RWPE1 (cell line): ENCODE measurements at regions not wholly inside any gene's neighbourhood (a gene's known extent, or its start where the extent isn't known, plus 50 kb on each side); places are given as distances from the start of the nearest gene placed in this dataset.

Source experiments
- CTCF ChIA-PET: fragments of 350-600 bp; sonication (Branson Sonifier 250); formaldehyde crosslinking; extraction: SDS; loops from one replicate; lab custom pipeline; 2021; lab: Yijun Ruan, JAX
- POLR2A ChIA-PET: fragments of 400-600 bp; formaldehyde crosslinking; extraction: SDS; loops from one replicate; lab custom pipeline; 2020; ENCODE audit warnings: antibody characterized with exemption; ENCODE audit not compliant: low non-redundant PET; lab: Yijun Ruan, JAX
- DNase-seq: peaks from one replicate; pipeline ENCODE4 v3.0.0; 2012; ENCODE audit warnings: low spot score
- H3K27ac ChIP-seq: fragments of 450-650 bp; 2 replicates; pipeline ENCODE4 v1.5.1; 2017
- TF ChIP-seq, protein P1 (sequence below): fragments of 450-650 bp; conservative IDR thresholded peaks from 2 replicates; pipeline ENCODE4 v1.5.1; 2017; ENCODE audit warnings: low read depth, mild to moderate bottlenecking

DNA sequence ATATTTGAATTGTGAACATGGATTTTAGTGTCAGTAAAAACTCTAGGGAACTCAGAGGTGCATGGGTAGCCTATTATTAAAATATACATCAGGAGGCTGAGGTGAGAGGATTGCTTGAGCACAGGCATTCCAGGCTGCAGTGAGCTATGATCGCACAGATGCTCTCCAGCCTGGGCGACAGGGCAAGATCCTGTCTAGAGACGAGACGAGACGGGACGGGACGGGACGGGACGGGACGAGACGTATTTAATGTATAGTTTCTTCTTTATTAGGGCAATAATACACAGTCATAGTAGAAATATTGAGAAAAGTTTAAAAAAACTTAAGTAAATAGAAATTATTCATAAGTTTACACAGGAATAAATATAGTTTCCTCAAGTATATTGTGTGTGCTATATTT lies 89.3 kb downstream of the DIPK2A start:
- POLR2A ChIA-PET: no interaction called here
- CTCF ChIA-PET: no interaction called here
- no peak for DNase-seq

DNA sequence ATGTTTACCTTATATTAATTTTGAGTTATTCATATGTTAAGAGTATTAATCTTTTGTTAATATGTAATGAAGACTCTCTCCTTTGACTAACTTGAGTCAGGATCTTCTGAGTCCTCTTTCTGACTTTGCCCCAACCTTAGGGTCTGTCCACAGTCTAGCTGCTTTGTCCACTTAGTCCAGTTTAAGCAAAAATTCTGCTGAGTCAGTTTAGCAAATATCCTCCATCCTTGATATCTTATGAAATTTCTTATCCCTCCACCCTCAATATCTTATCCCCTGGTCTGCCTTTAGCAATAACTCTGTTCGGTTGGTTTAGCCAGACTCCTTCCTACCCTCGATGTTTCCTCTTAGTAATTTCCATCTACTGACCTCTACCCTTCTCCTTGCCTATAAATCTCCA lies 91.7 kb downstream of the DIPK2A start:
- DNase-seq: no peak
- TF ChIP-seq, protein P1, sequence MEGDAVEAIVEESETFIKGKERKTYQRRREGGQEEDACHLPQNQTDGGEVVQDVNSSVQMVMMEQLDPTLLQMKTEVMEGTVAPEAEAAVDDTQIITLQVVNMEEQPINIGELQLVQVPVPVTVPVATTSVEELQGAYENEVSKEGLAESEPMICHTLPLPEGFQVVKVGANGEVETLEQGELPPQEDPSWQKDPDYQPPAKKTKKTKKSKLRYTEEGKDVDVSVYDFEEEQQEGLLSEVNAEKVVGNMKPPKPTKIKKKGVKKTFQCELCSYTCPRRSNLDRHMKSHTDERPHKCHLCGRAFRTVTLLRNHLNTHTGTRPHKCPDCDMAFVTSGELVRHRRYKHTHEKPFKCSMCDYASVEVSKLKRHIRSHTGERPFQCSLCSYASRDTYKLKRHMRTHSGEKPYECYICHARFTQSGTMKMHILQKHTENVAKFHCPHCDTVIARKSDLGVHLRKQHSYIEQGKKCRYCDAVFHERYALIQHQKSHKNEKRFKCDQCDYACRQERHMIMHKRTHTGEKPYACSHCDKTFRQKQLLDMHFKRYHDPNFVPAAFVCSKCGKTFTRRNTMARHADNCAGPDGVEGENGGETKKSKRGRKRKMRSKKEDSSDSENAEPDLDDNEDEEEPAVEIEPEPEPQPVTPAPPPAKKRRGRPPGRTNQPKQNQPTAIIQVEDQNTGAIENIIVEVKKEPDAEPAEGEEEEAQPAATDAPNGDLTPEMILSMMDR: no peak
- H3K27ac ChIP-seq: no peak overlapping the region
- ChIA-PET CTCF (no interaction called here), POLR2A (no interaction called here)

More for the DNA sequence above, 89.3 kb downstream of the DIPK2A start:
- TF ChIP-seq, protein P1: no peak
- H3K27ac ChIP-seq: no peak overlapping the region

DNA sequence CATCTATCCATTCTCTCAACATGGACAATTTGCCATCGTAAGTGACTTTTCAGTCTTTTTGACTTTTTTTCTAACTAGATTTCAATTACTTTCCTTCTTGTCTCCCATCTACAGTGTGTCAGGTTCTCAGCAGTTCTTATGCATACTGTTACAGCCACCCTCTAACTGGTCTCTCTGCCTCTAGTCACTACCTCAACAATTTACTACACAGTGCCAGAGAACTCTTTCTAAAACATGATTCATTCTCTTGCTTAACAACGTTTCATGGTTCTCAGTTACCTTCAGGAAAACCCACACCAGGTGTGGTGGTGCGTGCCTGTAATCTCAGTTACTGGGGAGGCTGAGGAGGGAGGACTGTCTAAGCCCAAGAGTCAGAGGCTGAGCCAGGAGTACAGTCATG lies 95.4 kb downstream of the DIPK2A start:
- H3K27ac ChIP-seq: no peak overlapping the region
- TF ChIP-seq, protein P1: no peak
- ChIA-PET CTCF (no interaction called here), POLR2A (no interaction called here)
- DNase-seq: no peak

DNA sequence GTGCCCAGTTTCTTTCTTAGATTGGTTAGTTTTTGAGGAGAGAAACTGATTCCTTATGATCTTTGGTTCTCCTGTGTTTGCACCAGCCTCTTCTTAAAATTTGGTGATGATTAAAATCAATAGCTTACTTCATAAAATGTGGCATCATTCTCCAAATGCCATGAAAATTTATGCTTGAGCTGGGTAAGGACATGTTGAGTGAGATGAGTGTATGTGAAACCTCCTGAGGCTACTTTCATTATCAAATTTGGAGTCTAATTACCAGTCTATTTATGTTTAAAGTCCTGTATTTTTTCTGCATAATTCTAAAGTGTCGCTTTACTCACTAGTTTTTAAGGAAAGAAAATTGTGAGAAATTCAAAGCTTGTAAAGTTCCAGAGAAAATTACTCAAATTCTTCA lies 102.1 kb downstream of the DIPK2A start:
- DNase-seq: no peak
- H3K27ac ChIP-seq: no peak overlapping the region
- POLR2A ChIA-PET: no interaction called here
- CTCF ChIA-PET: no interaction called here
- TF ChIP-seq, protein P1: no peak

DNA sequence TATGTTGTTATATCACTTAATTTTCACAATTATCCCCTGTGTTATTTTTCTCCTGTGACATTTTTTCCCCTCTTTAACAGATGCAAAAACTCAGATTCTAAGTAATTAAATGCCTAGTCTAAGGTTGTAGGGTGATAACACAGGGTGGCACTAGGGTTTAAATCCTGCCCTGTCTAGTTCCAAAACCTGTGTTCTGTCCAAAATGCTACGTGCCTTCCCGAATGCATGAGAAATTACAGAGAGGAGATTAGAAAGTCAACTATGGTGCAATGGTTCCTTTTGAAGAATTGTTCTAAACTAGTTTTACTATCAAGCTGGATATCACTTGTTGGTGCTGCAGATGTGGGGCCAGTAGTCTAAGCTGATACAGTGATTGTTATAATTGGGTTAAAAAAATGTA lies 108.0 kb downstream of the DIPK2A start:
- H3K27ac ChIP-seq: no peak overlapping the region
- POLR2A ChIA-PET: no interaction called here
- TF ChIP-seq, protein P1: no peak
- CTCF ChIA-PET: no interaction called here
- no peak for DNase-seq

DNA sequence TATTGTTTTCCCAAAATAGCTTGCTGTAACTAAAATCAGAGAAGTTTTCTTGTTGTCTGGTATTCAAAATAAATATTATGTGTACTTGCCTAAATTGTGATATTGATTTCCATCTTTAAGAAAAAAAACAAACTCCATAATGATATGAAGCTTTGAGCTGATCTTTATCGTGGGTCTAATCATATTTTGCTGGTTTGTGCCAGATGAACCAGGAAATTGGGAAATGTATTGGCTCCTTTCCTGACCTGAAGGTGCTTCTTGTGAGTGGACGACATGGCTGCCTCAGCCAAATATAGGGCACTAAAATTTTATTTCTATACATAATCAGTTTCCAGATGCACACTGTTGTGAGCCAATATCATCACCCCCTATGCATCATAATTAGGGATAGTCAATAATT lies 113.3 kb downstream of the DIPK2A start:
- ChIA-PET POLR2A (no interaction called here), CTCF (no interaction called here)
- TF ChIP-seq, protein P1: no peak
- H3K27ac ChIP-seq: no peak overlapping the region
- DNase-seq: no peak

DNA sequence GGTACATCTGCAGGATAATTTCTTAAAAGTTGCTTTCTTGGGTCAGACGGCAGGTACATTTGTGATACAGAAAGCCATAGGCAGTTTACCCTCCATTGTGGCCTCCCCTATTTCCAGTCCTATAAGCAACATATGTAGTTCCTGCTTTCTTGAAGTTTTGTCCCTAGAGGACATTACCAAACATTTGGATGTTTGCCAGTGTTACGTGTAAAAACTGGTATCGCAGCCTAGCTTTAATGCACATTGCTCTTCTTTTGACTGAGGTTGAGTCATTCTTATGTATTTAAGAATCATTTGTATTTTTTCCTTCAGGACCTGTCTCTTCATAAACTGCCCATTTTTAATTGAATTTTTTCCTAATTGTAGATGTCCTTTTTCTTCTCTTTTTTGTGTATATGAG lies 114.3 kb downstream of the DIPK2A start:
- DNase-seq: peak; percentile 77
- H3K27ac ChIP-seq: no peak overlapping the region
- CTCF ChIA-PET: no interaction called here
- TF ChIP-seq, protein P1: no peak
- POLR2A ChIA-PET: no interaction called here
